ENCODE measurements at regions not wholly inside any gene's neighbourhood (a gene's known extent, or its start where the extent isn't known, plus 50 kb on each side); places are given as distances from the start of the nearest gene placed in this dataset.

GRCh38 chr5:120738568-120738967 lies 274.5 kb downstream of the PRR16 start:
- no peak for DNase-seq

GRCh38 chr5:120740989-120741388 lies 276.9 kb downstream of the PRR16 start:
- no peak for DNase-seq

GRCh38 chr5:120748474-120748873 lies 284.4 kb downstream of the PRR16 start:
- DNase-seq, result no peak

GRCh38 chr5:120749737-120750136 lies 285.6 kb downstream of the PRR16 start:
- no peak for DNase-seq

- DNase-seq, result no peak
Measured at GRCh38 chr5:120759587-120759986, 295.5 kb downstream of the PRR16 start.

- no peak for DNase-seq
Measured at GRCh38 chr5:120761986-120762385, 297.9 kb downstream of the PRR16 start.

GRCh38 chr5:120765189-120765588 lies 301.1 kb downstream of the PRR16 start:
- DNase-seq, result no peak

GRCh38 chr5:120767178-120767820 lies 303.2 kb downstream of the PRR16 start:
- no peak for DNase-seq

GRCh38 chr5:120769312-120769872 lies 305.3 kb downstream of the PRR16 start:
- DNase-seq, result no peak

- no peak for DNase-seq
Measured at GRCh38 chr5:120771202-120771601, 307.1 kb downstream of the PRR16 start.

- no peak for DNase-seq
Measured at GRCh38 chr5:120778491-120779484, 314.7 kb downstream of the PRR16 start.

GRCh38 chr5:120779674-120780073 lies 315.6 kb downstream of the PRR16 start:
- no peak for DNase-seq

- no peak for DNase-seq
Measured at GRCh38 chr5:120788481-120788880, 324.4 kb downstream of the PRR16 start.

- no peak for DNase-seq
Measured at GRCh38 chr5:120789918-120790317, 325.8 kb downstream of the PRR16 start.

- no peak for DNase-seq
Measured at GRCh38 chr5:120790339-120790738, 326.2 kb downstream of the PRR16 start.

- DNase-seq, result no peak
Measured at GRCh38 chr5:120792477-120792876, 328.4 kb downstream of the PRR16 start.

GRCh38 chr5:120794121-120794520 lies 330.0 kb downstream of the PRR16 start:
- DNase-seq, result no peak

GRCh38 chr5:120803282-120803681 lies 339.2 kb downstream of the PRR16 start:
- no peak for DNase-seq

- no peak for DNase-seq
Measured at GRCh38 chr5:120805131-120805530, 341.0 kb downstream of the PRR16 start.

- no peak for DNase-seq
Measured at GRCh38 chr5:120806202-120806601, 342.1 kb downstream of the PRR16 start.

GRCh38 chr5:120808135-120808534 lies 344.0 kb downstream of the PRR16 start:
- DNase-seq, result no peak

- DNase-seq, result no peak
Measured at GRCh38 chr5:120808606-120809005, 344.5 kb downstream of the PRR16 start.

- DNase-seq, result no peak
Measured at GRCh38 chr5:120813551-120813950, 349.5 kb downstream of the PRR16 start.

Data from left kidney (tissue), 1 donor.